ENCODE measurements at regions not wholly inside any gene's neighbourhood (a gene's known extent, or its start where the extent isn't known, plus 50 kb on each side); places are given as distances from the start of the nearest gene placed in this dataset.

GRCh38 chr2:162928356-162928755, 89.8 kb upstream of the KCNH7 start:
- no peak for DNase-seq (ENCODE audit: low read depth, low spot score)
- POLR2A ChIA-PET, result no interaction called here
- H3K4me3 ChIP-seq (ENCODE audit: low read depth, low read length), result no peak overlapping the region
- CTCF ChIA-PET, result no interaction called here
- TF ChIP-seq CTCF (IDR thresholded peaks at IDR 0.05; ENCODE audit: insufficient read depth, low read length, missing control alignments), result no peak

- ChIA-PET POLR2A (no interaction called here), CTCF (no interaction called here)
- no peak overlapping the region for H3K4me3 ChIP-seq (ENCODE audit: low read depth, low read length)
- no peak for DNase-seq (ENCODE audit: low read depth, low spot score)
- no peak for TF ChIP-seq CTCF (IDR thresholded peaks at IDR 0.05; ENCODE audit: insufficient read depth, low read length, missing control alignments)
Measured at GRCh38 chr2:162926907-162927306, 88.3 kb upstream of the KCNH7 start.

GRCh38 chr2:162926501-162926900, 87.9 kb upstream of the KCNH7 start:
- H3K4me3 ChIP-seq (ENCODE audit: low read depth, low read length), result no peak overlapping the region
- no peak for TF ChIP-seq CTCF (IDR thresholded peaks at IDR 0.05; ENCODE audit: insufficient read depth, low read length, missing control alignments)
- ChIA-PET POLR2A (no interaction called here), CTCF (no interaction called here)
- DNase-seq (ENCODE audit: low read depth, low spot score), result no peak

- no peak for TF ChIP-seq CTCF (IDR thresholded peaks at IDR 0.05; ENCODE audit: insufficient read depth, low read length, missing control alignments)
- no peak for DNase-seq (ENCODE audit: low read depth, low spot score)
- POLR2A ChIA-PET, result no interaction called here
- H3K4me3 ChIP-seq (ENCODE audit: low read depth, low read length), result no peak overlapping the region
- CTCF ChIA-PET, result no interaction called here
Measured at GRCh38 chr2:162925595-162925994, 87.0 kb upstream of the KCNH7 start.

GRCh38 chr2:162919111-162919510, 80.5 kb upstream of the KCNH7 start:
- no peak for TF ChIP-seq CTCF (IDR thresholded peaks at IDR 0.05; ENCODE audit: insufficient read depth, low read length, missing control alignments)
- POLR2A ChIA-PET, result no interaction called here
- no peak for DNase-seq (ENCODE audit: low read depth, low spot score)
- CTCF ChIA-PET, result no interaction called here
- H3K4me3 ChIP-seq (ENCODE audit: low read depth, low read length), result no peak overlapping the region

- H3K4me3 ChIP-seq (ENCODE audit: low read depth, low read length), result no peak overlapping the region
- POLR2A ChIA-PET, result no interaction called here
- TF ChIP-seq CTCF (IDR thresholded peaks at IDR 0.05; ENCODE audit: insufficient read depth, low read length, missing control alignments), result no peak
- no peak for DNase-seq (ENCODE audit: low read depth, low spot score)
- CTCF ChIA-PET, result no interaction called here
Measured at GRCh38 chr2:162917626-162918025, 79.1 kb upstream of the KCNH7 start.
